ENCODE measurements at regions not wholly inside any gene's neighbourhood (a gene's known extent, or its start where the extent isn't known, plus 50 kb on each side); places are given as distances from the start of the nearest gene placed in this dataset.

DNA sequence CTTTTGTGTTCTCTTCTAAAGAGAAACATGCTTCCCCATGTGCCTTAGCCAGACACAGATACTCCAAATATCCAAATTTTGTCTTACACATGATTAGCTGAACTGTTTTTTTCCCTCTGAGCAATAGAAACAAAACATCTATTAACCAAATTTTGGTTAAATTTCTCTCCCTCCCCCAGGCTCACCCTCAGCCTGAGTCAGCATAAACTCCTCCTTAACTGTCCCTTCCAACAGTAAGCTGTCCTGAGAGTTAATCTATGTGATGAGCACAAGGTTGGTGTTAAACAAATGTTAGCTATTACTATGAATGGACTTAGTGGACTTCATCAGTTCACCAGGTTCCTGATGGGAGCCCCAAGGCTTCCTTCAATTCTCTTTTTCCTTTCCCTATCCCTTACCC is 108.5 kb downstream of the RSL24D1 start:
- TF ChIP-seq, protein P1, sequence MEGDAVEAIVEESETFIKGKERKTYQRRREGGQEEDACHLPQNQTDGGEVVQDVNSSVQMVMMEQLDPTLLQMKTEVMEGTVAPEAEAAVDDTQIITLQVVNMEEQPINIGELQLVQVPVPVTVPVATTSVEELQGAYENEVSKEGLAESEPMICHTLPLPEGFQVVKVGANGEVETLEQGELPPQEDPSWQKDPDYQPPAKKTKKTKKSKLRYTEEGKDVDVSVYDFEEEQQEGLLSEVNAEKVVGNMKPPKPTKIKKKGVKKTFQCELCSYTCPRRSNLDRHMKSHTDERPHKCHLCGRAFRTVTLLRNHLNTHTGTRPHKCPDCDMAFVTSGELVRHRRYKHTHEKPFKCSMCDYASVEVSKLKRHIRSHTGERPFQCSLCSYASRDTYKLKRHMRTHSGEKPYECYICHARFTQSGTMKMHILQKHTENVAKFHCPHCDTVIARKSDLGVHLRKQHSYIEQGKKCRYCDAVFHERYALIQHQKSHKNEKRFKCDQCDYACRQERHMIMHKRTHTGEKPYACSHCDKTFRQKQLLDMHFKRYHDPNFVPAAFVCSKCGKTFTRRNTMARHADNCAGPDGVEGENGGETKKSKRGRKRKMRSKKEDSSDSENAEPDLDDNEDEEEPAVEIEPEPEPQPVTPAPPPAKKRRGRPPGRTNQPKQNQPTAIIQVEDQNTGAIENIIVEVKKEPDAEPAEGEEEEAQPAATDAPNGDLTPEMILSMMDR (IDR thresholded peaks at IDR 0.05) = no peak
- TF ChIP-seq POLR2AphosphoS5 (IDR thresholded peaks at IDR 0.05) (no peak), POLR2A (IDR thresholded peaks at IDR 0.05) (no peak), EP300 (IDR thresholded peaks at IDR 0.05; ENCODE audit: low read depth) (no peak)
